UCSD-AML1 (cell line): ENCODE measurements at regions not wholly inside any gene's neighbourhood (a gene's known extent, or its start where the extent isn't known, plus 50 kb on each side); places are given as distances from the start of the nearest gene placed in this dataset.
"Not testable (repeated sequence)": the region's sequence is repeated elsewhere in the genome, so short reads cannot be mapped to it uniquely, and the experiment has no call there.

Experiments
- DNase-seq: peaks from one replicate; lab custom pipeline; 2025; ENCODE audit not compliant: unreplicated experiment; lab: John Stamatoyannopoulos, UW

- no peak for DNase-seq
These were observed 322.9 kb upstream of the B3GAT1 start for GRCh38 chr11:134734894-134735293.

- no peak for DNase-seq
These were observed 322.3 kb upstream of the B3GAT1 start for GRCh38 chr11:134734141-134734845.

GRCh38 chr11:134733646-134734045 is 321.6 kb upstream of the B3GAT1 start:
- DNase-seq = no peak

GRCh38 chr11:134731213-134731961 is 319.3 kb upstream of the B3GAT1 start:
- no peak for DNase-seq

- DNase-seq = no peak
These were observed 318.6 kb upstream of the B3GAT1 start for GRCh38 chr11:134730561-134731212.

GRCh38 chr11:134730101-134730500 is 318.1 kb upstream of the B3GAT1 start:
- DNase-seq = no peak

- DNase-seq = no peak
These were observed 316.1 kb upstream of the B3GAT1 start for GRCh38 chr11:134728186-134728585.

- DNase-seq = no peak
These were observed 315.6 kb upstream of the B3GAT1 start for GRCh38 chr11:134727636-134728035.

- DNase-seq = peak; percentile 25
These were observed 315.2 kb upstream of the B3GAT1 start for GRCh38 chr11:134727204-134727603.

- DNase-seq = no peak
These were observed 313.9 kb upstream of the B3GAT1 start for GRCh38 chr11:134725716-134726639.

GRCh38 chr11:134725211-134725610 is 313.2 kb upstream of the B3GAT1 start:
- DNase-seq = no peak

GRCh38 chr11:134724779-134725140 is 312.7 kb upstream of the B3GAT1 start:
- DNase-seq = no peak

- DNase-seq = no peak
These were observed 312.2 kb upstream of the B3GAT1 start for GRCh38 chr11:134724106-134724778.

- DNase-seq = not testable (repeated sequence)
These were observed 308.6 kb upstream of the B3GAT1 start for GRCh38 chr11:134720691-134721070.

GRCh38 chr11:134719940-134720690 is 308.1 kb upstream of the B3GAT1 start:
- DNase-seq = not testable (repeated sequence)

- no peak for DNase-seq
These were observed 307.4 kb upstream of the B3GAT1 start for GRCh38 chr11:134719397-134719796.

GRCh38 chr11:134716582-134716981 is 304.5 kb upstream of the B3GAT1 start:
- no peak for DNase-seq

- no peak for DNase-seq
These were observed 302.1 kb upstream of the B3GAT1 start for GRCh38 chr11:134714021-134714656.
